OCI-LY1 (cell line): ENCODE measurements at regions not wholly inside any gene's neighbourhood (a gene's known extent, or its start where the extent isn't known, plus 50 kb on each side); places are given as distances from the start of the nearest gene placed in this dataset.

Experiments
- EZH2 ChIP-seq: fragments of 200-600 bp; sonication (generic), shearing (Covaris generic); IDR thresholded peaks from 2 replicates; pipeline ENCODE4 v1.8.0; 2017; ENCODE audit warnings: borderline replicate concordance, mixed run types, mild to moderate bottlenecking, antibody characterized with exemption, low read length, moderate library complexity, mixed read lengths
- TF ChIP-seq, protein P1 (sequence below): fragments of 200-600 bp; sonication (generic), shearing (Covaris generic); IDR thresholded peaks from 2 replicates; pipeline ENCODE4 v1.5.1; 2017; ENCODE audit warnings: mild to moderate bottlenecking, antibody characterized with exemption, low read length, moderate library complexity, mixed read lengths

DNA sequence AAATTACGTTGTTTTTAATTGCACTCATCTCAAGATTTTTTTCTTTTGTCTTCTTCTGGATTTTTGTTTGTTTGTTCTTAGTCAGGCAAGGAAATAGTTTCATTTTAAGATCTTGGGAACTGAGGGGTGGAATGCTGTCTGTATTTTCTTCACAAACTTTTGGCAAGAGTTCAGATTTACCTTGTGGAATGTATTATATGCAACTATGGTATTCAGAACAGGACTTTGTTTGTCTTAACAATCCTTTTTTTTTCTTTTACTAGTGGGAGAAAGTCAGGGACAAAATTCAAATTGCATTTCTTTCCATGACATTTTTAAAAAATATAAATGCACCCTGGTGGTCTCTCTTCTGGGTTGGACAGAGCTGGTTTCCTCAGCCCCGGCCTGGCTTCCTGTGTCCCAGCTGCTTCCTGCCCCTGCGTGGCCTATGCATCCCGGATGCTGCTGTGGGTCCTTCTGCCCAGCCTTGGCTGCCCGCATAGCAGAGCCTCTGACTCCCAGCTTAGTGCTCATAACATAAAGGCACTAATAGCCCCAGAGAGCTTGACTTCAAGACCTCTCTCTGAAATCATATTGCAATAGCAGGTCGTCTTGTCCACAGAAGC lies 520.7 kb downstream of the QKI start:
- TF ChIP-seq, protein P1, sequence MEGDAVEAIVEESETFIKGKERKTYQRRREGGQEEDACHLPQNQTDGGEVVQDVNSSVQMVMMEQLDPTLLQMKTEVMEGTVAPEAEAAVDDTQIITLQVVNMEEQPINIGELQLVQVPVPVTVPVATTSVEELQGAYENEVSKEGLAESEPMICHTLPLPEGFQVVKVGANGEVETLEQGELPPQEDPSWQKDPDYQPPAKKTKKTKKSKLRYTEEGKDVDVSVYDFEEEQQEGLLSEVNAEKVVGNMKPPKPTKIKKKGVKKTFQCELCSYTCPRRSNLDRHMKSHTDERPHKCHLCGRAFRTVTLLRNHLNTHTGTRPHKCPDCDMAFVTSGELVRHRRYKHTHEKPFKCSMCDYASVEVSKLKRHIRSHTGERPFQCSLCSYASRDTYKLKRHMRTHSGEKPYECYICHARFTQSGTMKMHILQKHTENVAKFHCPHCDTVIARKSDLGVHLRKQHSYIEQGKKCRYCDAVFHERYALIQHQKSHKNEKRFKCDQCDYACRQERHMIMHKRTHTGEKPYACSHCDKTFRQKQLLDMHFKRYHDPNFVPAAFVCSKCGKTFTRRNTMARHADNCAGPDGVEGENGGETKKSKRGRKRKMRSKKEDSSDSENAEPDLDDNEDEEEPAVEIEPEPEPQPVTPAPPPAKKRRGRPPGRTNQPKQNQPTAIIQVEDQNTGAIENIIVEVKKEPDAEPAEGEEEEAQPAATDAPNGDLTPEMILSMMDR = no peak
- TF ChIP-seq EZH2 = no peak
